H54 (cell line): ENCODE measurements at regions not wholly inside any gene's neighbourhood (a gene's known extent, or its start where the extent isn't known, plus 50 kb on each side); places are given as distances from the start of the nearest gene placed in this dataset.

ENCODE experiments used
- DNase-seq: peaks from one replicate; pipeline ENCODE4 v3.0.0; 2011; ENCODE audit warnings: low spot score, mixed read lengths; ENCODE audit not compliant: insufficient read length
- FAIRE-seq: peaks from 3 replicates; lab custom pipeline; 2011; peaks lifted over from hg19 to GRCh38; lab: Jason Lieb, UNC
- POLR2A ChIP-seq: IDR thresholded peaks from 2 replicates; pipeline ENCODE4 v1.6.1; 2011; ENCODE audit warnings: low read depth, mild to moderate bottlenecking, low read length

GRCh38 chr5:158644301-158644700 is 455.4 kb downstream of the EBF1 start:
- no peak for TF ChIP-seq POLR2A
- FAIRE-seq (no peak), DNase-seq (no peak)

GRCh38 chr5:158643840-158644239 is 455.9 kb downstream of the EBF1 start:
- DNase-seq (no peak), FAIRE-seq (no peak)
- no peak for TF ChIP-seq POLR2A

GRCh38 chr5:158642879-158643278 is 456.8 kb downstream of the EBF1 start:
- TF ChIP-seq POLR2A: no peak
- FAIRE-seq: no peak
- no peak for DNase-seq

GRCh38 chr5:158641016-158641415 is 458.7 kb downstream of the EBF1 start:
- DNase-seq: no peak
- FAIRE-seq: no peak
- TF ChIP-seq POLR2A: no peak

GRCh38 chr5:158640593-158640980 is 459.1 kb downstream of the EBF1 start:
- no peak for TF ChIP-seq POLR2A
- DNase-seq (no peak), FAIRE-seq (no peak)

GRCh38 chr5:158639881-158640592 is 459.7 kb downstream of the EBF1 start:
- no peak for TF ChIP-seq POLR2A
- DNase-seq (no peak), FAIRE-seq (no peak)

GRCh38 chr5:158638396-158638795 is 461.3 kb downstream of the EBF1 start:
- TF ChIP-seq POLR2A: no peak
- DNase-seq (no peak), FAIRE-seq (no peak)

- FAIRE-seq (no peak), DNase-seq (no peak)
- TF ChIP-seq POLR2A: no peak
Observed at GRCh38 chr5:158637039-158637438, 462.7 kb downstream of the EBF1 start.

GRCh38 chr5:158635565-158635964 is 464.2 kb downstream of the EBF1 start:
- no peak for TF ChIP-seq POLR2A
- no peak for DNase-seq
- no peak for FAIRE-seq

- DNase-seq (no peak), FAIRE-seq (no peak)
- TF ChIP-seq POLR2A: no peak
Observed at GRCh38 chr5:158634714-158635113, 465.0 kb downstream of the EBF1 start.

GRCh38 chr5:158629591-158630312 is 470.0 kb downstream of the EBF1 start:
- DNase-seq (no peak), FAIRE-seq (no peak)
- no peak for TF ChIP-seq POLR2A

GRCh38 chr5:158626718-158627117 is 473.0 kb downstream of the EBF1 start:
- FAIRE-seq (no peak), DNase-seq (no peak)
- no peak for TF ChIP-seq POLR2A

GRCh38 chr5:158623971-158624370 is 475.7 kb downstream of the EBF1 start:
- FAIRE-seq (no peak), DNase-seq (no peak)
- no peak for TF ChIP-seq POLR2A

GRCh38 chr5:158621391-158621790 is 478.3 kb downstream of the EBF1 start:
- no peak for DNase-seq
- no peak for FAIRE-seq

More at GRCh38 chr5:158621391-158621790, 478.3 kb downstream of the EBF1 start:
- TF ChIP-seq POLR2A: no peak
